NCI-H82 treated with DMSO at 0.1 percent for 48 hours (cell line): ENCODE measurements at regions not wholly inside any gene's neighbourhood (a gene's known extent, or its start where the extent isn't known, plus 50 kb on each side); places are given as distances from the start of the nearest gene placed in this dataset.
A peak's percentile ranks its signal among the peaks of the same experiment; 100 is the strongest.
"Not testable (repeated sequence)": the region's sequence is repeated elsewhere in the genome, so short reads cannot be mapped to it uniquely, and the experiment has no call there.

Experiments
- DNase-seq: peaks from one replicate; lab custom pipeline; 2025; ENCODE audit not compliant: unreplicated experiment; lab: John Stamatoyannopoulos, UW

DNA sequence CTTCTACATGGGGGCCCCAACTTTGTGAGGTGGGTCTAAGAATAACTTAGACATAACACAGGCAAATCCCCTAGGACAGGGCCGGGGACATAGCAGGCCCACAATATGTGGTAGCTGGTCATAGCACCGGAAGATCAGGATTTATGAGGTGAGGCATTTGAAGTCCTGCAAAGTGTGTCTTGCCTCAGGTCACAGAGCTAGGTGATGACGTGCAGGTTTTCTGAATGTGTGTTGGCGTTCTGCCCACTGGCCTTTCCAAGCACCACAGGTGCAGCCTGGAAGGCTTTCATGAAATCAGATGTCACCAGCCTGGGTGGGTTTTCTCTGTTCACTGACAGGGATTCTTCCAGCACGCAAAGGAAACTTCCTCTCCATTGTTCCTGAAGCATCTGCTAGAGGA lies 119.1 kb downstream of the LRATD1 start:
- DNase-seq: no peak

DNA sequence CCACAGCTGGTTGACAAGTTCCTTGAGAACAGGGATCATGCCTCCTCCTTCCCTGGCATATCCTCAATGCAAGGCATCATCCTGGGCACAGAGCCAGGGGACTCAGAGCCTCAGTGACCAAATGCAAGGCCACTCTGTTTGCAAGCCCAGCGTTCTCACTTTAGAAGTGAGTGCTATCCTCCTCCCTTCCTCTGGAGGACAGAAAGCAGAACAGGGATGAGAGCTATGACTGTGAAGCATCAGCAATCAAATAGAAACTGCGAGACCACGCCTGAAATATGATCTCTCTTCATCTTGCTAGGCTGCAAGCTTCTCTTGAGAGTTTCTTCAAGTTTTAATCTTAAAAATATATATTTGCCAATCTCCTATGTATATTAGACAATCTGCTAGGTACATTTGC lies 119.8 kb downstream of the LRATD1 start:
- DNase-seq: no peak

- DNase-seq: no peak
These were observed 123.6 kb downstream of the LRATD1 start for GRCh38 chr2:14756122-14756541.

- no peak for DNase-seq
These were observed 124.6 kb downstream of the LRATD1 start for GRCh38 chr2:14756981-14757657.

DNA sequence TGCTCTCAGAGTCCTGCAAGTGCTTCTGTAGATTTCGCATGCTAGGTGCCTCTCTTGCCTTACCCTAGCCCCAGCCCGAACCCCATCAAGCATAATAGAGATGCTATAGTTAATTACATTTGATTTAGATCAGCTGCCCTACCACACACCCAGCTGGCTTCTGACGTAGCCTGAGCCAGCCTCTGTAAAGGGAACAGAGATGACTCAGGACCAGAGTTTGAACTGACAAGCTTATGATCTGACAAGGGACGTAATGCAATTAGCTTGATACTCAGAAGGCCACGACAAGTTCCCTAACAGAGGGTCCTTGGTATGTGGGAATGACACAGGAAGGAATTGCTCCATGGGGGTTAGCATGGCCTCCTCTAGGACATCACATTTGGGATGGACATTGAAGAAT lies 126.6 kb downstream of the LRATD1 start:
- DNase-seq: peak; percentile 74

- no peak for DNase-seq
These were observed 127.7 kb downstream of the LRATD1 start for GRCh38 chr2:14760169-14760568.

DNA sequence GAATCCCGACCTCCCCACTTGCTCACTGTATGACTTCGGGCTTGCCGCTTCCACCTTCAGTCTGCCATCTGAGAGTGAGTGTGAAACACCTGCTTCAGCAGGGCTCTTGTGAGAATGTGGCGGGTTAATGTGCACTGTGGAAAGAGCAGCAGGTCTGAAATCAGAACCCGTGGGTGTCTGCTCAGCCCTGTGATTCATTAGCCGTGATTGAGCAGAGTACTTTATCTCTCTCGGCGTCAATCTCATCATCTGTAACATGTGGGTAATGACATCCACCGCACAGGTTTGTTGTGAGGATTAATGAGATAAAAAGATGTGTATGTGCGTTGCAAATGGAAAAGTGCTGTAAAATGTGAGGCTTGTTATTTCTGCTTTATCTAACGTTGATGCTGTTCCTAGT lies 128.6 kb downstream of the LRATD1 start:
- no peak for DNase-seq

- DNase-seq: no peak
These were observed 141.2 kb downstream of the LRATD1 start for GRCh38 chr2:14773696-14774095.

DNA sequence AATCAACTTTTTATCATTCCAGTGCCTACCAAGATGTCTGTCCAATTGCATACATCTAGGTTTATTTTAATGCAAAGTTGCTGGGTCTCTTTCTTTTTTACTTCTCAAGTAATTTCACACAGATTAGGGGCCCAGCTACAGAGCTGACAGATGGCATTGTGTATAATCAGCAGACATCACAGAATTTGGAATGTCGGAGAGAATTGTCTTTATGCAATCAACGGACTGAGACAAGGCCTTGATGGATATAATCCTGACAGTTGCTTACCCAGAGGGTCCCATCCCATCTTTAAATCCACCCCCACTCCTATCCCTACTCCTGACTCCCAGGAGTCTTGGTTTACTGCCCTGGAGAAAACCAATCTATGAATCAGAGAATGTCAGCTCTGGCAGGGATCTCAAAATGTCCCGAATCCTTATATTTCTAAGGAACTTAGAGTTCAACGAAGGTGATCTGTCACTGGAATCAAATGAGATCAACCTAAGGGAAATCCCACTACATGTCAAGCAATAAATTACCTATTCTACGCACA lies 142.0 kb downstream of the LRATD1 start:
- no peak for DNase-seq

DNA sequence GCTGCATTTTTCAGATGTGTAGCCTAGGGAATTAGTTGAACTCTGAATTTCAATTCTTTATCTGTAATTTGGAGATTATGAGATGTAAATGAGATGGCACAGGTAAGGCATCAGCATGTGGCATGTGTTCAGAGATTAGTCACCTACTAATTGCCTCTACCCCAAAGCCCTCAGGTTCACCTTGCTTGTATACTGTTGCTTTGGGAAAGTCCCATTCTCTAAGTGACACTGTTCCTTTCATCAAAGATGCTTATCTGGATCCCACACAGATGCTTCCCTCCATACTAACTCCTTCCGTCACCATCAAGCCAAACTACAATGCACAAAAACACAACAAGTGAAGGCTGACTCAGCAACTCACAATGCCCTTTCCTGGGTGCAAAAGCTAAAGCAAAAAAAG lies 143.7 kb downstream of the LRATD1 start:
- DNase-seq: no peak

DNA sequence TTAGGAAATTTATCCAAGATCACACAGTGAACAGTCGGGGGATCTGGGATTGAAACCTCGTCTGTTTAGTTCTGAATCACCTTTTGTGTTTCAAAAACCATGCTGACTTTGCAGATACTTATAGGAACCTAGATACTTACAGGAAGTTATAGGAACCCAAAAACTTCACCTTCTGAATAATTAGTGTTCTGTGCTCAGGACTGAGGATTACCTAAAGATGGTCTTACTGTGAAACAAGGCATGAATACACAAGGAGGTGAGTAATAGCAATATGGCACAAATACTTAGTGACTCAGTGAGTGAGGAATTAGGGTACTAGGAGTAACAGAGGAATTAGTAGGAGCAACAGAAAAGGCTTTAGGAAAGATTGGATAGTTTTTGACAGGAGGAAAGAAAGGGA lies 145.5 kb downstream of the LRATD1 start:
- no peak for DNase-seq

GRCh38 chr2:14779252-14779651 lies 146.7 kb downstream of the LRATD1 start:
- no peak for DNase-seq

DNA sequence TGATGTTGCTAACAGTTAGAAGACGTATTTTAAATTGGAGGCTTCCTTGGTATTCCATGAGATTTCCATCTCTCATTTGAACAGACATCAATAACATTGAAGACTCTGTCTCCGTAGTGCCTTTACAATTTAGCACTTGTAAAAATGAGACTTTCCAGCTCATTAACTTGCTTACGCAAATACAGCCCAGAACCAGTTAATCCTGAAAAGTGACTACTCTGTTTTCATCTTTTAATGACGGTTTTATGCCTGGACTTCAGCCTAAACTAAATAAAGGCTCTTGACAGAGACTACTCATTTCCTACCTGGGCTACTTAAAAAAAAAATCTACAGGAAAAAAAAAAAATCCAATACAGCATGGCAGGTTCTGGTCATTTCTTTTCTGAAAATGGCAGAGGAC lies 148.6 kb downstream of the LRATD1 start:
- DNase-seq: no peak

DNA sequence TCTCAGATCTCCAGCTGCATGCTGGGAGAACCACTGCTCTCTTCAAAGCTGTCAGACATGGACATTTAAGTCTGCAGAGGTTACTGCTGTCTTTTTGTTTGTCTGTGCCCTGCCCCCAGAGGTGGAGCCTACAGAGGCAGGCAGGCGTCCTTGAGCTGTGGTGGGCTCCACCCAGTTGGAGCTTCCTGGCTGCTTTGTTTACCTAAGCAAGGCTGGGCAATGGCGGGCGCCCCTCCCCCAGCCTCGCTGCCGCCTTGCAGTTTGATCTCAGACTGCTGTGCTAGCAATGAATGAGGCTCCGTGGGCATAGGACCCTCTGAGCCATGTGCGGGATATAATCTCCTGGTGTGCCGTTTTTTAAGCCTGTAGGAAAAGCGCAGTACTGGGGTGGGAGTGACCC lies 156.3 kb downstream of the LRATD1 start:
- not testable (repeated sequence) for DNase-seq

GRCh38 chr2:14790041-14790640 lies 157.6 kb downstream of the LRATD1 start:
- peak; percentile 32 for DNase-seq

DNA sequence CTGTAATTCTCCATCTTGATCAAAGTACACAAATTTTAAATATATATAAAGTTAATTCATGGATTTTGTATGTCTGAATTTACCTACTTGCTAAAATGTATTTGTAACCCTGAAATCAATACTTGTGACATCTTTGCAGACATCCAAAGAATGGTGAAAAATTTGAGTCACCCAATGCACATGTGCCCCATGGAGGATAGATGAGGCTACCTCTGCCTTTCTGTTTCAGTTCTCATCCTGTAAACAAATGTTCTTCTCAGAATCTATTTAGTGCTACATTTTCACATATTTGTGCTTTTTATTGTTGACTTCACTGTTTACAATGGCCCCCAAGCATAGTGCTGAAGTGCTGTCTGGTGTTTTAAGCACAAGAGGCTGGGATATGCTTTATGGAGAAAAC lies 171.5 kb downstream of the LRATD1 start:
- DNase-seq: no peak

- DNase-seq: no peak
These were observed 172.4 kb downstream of the LRATD1 start for GRCh38 chr2:14804902-14805301.

DNA sequence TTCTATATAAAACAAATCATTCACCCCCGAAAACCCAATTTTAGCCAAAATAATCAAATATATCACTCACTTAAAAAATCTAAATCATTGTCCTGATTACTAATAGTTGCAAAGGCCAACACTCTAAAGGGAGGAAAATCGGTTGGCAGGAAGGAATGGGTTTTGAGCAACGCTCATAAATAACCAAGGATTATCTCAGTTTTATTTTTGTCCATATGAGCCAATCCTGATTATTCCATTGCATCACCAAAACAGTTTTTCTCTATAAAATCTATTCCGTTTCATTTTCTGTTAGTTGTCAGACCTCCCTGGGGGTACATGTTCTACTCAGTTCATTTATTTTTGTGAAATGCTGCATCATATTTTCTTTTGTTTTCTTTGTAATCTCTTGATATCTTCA lies 174.1 kb downstream of the LRATD1 start:
- DNase-seq: no peak

DNA sequence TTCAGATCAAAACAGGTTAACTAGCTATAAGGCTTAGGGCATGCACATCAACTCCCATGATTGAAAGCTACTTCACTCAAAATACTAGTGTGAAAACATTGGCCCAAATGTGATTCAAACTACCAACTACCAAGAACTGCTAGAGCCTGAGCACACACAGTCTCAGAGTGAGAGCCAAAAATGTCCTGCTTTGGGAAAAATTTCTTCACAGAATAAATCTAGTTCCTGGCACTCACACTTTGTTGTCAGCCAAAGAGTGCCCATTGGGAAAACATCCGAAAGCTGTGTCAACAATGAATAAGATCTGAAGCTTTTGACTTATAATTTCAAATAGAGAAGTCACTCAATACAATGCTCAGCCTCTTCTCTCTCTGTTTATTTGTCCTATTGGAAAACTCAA lies 182.7 kb downstream of the LRATD1 start:
- no peak for DNase-seq

- DNase-seq: no peak
These were observed 183.8 kb downstream of the LRATD1 start for GRCh38 chr2:14816069-14817060.

DNA sequence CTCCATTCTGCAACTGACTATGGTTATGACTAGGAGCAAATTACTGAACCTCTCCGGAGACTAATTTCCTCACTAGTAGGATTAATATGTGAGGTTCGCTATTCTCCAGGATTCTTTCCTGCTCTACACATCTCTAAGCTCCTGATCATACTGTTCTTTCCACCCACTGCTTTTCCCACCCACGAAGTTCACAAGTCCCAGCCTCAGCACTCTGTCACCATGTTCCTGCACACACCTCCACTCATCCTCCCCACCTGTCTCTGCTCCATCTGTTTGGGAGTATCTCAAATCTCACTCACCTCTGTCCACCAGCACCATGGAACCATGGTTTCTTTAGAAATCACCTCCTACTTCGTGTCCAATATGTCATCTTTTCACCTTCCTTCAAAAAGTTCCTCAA lies 185.3 kb downstream of the LRATD1 start:
- no peak for DNase-seq

DNA sequence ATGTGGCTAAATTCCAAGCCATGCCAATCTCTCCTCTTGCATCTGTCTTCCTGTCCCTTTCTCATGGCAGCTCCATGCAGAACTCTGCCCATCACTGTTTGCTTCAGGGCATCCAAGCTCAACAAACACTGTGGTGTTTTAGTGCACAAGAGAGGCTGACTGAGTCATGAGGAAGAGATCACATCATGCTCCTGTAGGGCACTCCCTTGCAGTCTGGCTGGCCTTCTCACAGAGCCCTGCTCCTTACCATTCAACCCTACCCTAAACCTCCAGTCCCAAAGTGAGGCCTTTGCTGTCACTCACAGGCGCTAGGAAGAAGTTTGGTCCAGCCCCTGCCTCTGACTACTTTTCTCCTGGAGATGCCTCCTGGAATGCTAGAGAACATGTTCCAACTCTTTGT lies 194.0 kb downstream of the LRATD1 start:
- no peak for DNase-seq
